GM19372 (cell line): ENCODE measurements at regions not wholly inside any gene's neighbourhood (a gene's known extent, or its start where the extent isn't known, plus 50 kb on each side); places are given as distances from the start of the nearest gene placed in this dataset.
"Not testable (repeated sequence)": the region's sequence is repeated elsewhere in the genome, so short reads cannot be mapped to it uniquely, and the experiment has no call there.

Source experiments
- ATAC-seq: cut with Tn5 transposase; IDR thresholded peaks from one replicate; pipeline ENCODE4 v1.9.1; 2021; ENCODE audit warnings: mild to moderate bottlenecking, low read depth, moderate library complexity; ENCODE audit not compliant: unreplicated experiment

GRCh38 chr3:168671091-168671490, 575.4 kb upstream of the GOLIM4 start:
- no peak for ATAC-seq

GRCh38 chr3:168660879-168661657, 565.3 kb upstream of the GOLIM4 start:
- not testable (repeated sequence) for ATAC-seq

- ATAC-seq: no peak
Measured at GRCh38 chr3:168659015-168659414, 563.3 kb upstream of the GOLIM4 start.

DNA sequence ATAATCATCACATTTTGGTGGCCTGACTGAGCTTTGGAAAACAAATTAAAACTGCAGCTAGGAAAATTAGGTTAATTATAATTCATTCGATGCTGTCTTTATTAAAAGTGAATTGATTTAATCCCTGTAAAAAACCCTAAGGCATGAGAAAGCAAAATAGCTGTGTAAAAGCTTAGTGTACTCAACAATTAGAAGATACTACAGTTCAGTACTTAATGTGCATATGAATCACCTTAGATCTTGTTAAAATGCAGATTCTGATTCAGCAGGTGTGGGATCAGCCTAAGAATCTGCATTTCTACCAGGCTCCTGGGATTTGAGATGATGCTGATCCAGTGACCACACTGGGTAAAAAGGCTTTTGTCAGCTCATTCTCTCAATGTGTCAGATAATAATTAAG, 559.9 kb upstream of the GOLIM4 start:
- ATAC-seq: no peak

- ATAC-seq: no peak
Measured at GRCh38 chr3:168654700-168655099, 559.0 kb upstream of the GOLIM4 start.

DNA sequence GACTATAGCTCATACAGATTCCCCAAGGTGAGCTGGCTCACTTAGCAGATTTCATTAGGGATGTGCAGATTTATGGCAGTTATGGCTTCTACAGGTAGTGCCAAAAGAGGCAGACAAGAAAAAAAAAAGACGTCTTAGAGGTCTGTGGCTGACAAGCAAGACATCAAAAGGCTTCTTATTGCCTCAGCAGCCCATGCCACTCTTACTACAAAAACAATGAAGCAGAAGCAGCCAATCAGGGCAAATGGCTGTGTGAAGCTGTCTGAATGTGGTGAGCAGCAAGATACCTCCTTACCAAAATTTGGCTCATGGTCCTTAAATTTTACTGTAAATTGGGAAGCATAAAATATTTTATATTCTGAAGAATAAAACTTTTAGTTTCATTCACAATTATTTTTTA, 557.5 kb upstream of the GOLIM4 start:
- no peak for ATAC-seq

- ATAC-seq: no peak
Measured at GRCh38 chr3:168648321-168648720, 552.6 kb upstream of the GOLIM4 start.

DNA sequence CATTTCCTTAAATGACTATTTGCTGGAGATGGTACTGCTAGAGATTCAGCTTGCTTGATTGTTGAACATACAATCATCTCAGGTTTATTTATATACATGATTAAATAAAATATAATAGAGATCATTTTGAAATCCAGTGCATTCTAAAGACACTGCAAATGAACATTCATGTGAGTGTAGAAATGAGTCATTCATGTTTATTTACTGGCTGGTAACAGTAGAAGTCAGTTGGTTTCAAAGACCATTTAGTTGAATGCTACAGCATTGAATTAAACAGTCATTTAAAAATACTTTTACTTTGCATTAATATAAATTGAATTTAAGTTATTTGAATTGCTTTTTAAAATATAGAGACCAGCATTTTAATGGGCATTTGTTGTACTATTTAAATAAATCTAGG, 551.9 kb upstream of the GOLIM4 start:
- ATAC-seq: no peak

GRCh38 chr3:168645180-168645579, 549.5 kb upstream of the GOLIM4 start:
- ATAC-seq: no peak

DNA sequence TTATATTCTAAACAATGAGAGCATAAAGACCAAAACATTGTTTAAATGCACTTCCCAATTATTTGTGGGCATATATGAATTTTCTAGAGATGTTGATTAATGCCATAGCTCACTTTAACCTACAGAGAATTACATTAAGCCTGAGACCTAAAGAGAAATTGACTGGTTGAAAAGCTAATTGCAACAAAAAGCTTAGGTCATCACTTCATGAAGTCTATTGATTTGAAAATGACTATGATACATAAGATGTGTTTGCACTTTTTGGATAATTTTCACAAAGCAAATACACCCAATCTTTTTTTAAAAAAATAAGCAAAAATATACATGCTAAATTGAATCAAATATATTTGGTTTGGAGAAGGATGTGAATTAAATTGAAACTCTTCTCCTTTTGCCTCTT, 532.8 kb upstream of the GOLIM4 start:
- no peak for ATAC-seq

GRCh38 chr3:168625477-168625876, 529.8 kb upstream of the GOLIM4 start:
- ATAC-seq: no peak

- ATAC-seq: no peak
Measured at GRCh38 chr3:168624892-168625448, 529.2 kb upstream of the GOLIM4 start.

- no peak for ATAC-seq
Measured at GRCh38 chr3:168624195-168624594, 528.5 kb upstream of the GOLIM4 start.

- ATAC-seq: no peak
Measured at GRCh38 chr3:168622795-168623194, 527.1 kb upstream of the GOLIM4 start.

GRCh38 chr3:168620854-168621253, 525.1 kb upstream of the GOLIM4 start:
- ATAC-seq: no peak

- ATAC-seq: no peak
Measured at GRCh38 chr3:168618827-168619470, 523.2 kb upstream of the GOLIM4 start.

GRCh38 chr3:168617658-168618057, 521.9 kb upstream of the GOLIM4 start:
- no peak for ATAC-seq

DNA sequence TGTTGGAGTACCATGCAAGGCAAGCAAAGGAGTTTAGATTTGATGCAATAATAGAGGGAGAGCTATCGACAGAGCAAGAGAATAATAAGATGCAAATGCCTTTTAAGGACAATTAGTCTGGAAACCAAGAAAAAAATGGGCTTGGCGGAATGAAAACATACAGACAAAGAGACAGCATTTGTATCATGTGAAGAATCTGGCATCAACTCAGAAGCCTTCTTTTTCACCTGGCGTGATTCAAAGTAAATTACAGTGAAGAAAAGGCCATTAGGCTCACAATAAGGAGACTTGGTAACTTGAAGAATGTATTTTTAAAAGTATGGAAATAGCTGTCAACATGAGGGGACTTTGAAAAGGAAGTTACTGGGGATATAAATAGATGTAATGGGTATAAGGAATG, 521.2 kb upstream of the GOLIM4 start:
- no peak for ATAC-seq

DNA sequence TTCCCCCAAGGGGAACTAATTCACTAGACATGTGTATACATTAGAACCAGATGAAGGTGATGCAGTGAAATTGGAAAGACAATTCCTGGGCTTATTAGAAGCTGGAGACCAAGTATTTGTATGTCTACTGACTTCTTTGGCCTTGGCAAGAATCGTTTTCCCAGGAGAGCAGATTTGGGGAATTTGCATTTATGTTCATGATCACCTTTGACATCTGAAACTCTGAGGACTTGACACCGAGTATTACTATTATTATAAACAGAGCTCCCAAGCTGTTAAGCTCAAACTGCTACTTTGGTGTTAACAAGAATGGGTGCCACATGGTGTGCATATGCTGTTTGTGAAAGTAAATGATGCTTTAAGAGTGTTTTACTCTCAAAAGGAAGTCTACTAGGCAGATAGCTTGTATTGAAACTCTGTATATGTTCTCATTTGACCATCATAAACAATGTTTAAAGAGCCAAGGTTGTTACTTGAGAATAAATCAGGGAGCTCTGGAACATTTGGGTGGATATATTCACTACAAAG, 519.8 kb upstream of the GOLIM4 start:
- no peak for ATAC-seq

DNA sequence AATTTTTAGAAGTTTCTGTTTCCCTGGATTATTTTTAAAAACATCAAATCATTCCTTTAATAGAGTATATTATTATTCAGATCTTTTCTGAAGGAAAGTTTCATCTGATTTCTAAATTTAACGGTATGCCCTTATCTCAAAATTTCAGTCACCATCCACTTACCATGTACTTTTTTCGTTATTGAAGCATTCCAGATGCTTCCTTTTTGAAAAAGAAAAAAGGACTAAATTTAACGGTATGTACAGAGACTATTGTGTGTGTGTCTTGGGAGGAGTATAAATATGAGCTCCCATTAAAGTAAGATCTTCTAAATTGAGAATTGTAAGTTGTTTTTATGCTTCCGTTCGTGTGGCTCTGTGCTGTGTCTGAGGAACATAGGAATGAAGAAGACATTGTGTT, 517.4 kb upstream of the GOLIM4 start:
- ATAC-seq: no peak

GRCh38 chr3:168612671-168613070, 516.9 kb upstream of the GOLIM4 start:
- no peak for ATAC-seq

DNA sequence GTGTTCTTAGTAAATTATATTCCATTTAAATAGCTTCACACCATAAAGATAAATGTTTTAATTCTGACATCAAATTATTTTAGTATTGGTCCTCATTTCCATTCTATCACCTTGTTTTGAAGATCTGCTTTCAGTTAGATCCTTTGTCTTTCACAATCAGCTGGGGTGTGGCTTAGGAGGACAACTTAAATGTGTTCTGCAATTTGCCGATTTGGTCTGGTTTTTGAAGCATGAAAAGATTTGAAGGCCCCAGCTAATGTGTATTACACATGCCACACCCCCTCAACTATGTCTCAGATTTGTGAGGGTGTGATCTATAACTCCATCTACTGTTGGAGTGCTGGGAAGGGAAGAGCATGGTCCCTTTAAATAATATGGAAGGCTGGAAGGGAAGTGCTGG, 516.1 kb upstream of the GOLIM4 start:
- ATAC-seq: no peak
